Tibial nerve (tissue), 3 donors: ENCODE measurements at regions not wholly inside any gene's neighbourhood (a gene's known extent, or its start where the extent isn't known, plus 50 kb on each side); places are given as distances from the start of the nearest gene placed in this dataset.

Source experiments
- POLR2A ChIP-seq, 2 donors: fragments of 450-650 bp; IDR thresholded peaks; one replicate each; pipeline ENCODE4 v1.6.1; 2017; ENCODE audit warnings: antibody characterized with exemption in 2 of 2, mild to moderate bottlenecking in 2 of 2, moderate library complexity in 2 of 2
- TF ChIP-seq, protein P1 (sequence below), 5 experiments: fragments of 200-600 bp in 3 of 5; fragments of 450-650 bp in 2 of 5; sonication (generic) in 3 of 5; IDR thresholded peaks; one replicate each; pipeline ENCODE4 v1.5.1; 2016 to 2019; ENCODE audit warnings: antibody characterized with exemption in 5 of 5, mild to moderate bottlenecking in 3 of 5, moderate library complexity in 2 of 5

DNA sequence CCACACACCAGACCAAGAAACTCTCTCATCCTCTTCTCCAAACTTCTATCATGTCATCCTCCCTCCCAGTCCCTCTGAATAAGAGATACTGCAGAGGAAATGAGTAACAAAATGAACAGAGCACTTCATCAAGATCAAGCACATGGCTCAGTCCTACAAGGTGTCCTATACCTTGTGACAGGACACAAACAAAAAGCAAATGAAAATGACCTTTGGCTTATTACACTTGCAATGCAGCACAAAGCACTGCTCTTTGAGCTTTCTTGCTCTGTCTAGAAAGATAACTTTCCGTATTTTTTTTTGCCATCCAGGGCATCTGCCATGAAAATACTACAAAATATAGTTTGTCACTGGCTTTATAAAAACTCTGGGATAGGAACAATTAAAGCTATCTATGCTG lies 402.7 kb downstream of the HNRNPD start:
- TF ChIP-seq, protein P1, sequence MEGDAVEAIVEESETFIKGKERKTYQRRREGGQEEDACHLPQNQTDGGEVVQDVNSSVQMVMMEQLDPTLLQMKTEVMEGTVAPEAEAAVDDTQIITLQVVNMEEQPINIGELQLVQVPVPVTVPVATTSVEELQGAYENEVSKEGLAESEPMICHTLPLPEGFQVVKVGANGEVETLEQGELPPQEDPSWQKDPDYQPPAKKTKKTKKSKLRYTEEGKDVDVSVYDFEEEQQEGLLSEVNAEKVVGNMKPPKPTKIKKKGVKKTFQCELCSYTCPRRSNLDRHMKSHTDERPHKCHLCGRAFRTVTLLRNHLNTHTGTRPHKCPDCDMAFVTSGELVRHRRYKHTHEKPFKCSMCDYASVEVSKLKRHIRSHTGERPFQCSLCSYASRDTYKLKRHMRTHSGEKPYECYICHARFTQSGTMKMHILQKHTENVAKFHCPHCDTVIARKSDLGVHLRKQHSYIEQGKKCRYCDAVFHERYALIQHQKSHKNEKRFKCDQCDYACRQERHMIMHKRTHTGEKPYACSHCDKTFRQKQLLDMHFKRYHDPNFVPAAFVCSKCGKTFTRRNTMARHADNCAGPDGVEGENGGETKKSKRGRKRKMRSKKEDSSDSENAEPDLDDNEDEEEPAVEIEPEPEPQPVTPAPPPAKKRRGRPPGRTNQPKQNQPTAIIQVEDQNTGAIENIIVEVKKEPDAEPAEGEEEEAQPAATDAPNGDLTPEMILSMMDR (IDR thresholded peaks at IDR 0.05) = no peak
- no peak for TF ChIP-seq POLR2A (IDR thresholded peaks at IDR 0.05)
